Lower leg skin (tissue), 3 donors: ENCODE measurements at regions not wholly inside any gene's neighbourhood (a gene's known extent, or its start where the extent isn't known, plus 50 kb on each side); places are given as distances from the start of the nearest gene placed in this dataset.

ENCODE experiments used
- POLR2A ChIP-seq, 2 donors: fragments of 450-650 bp; IDR thresholded peaks; one replicate each; pipeline ENCODE4 v1.6.1; 2016 to 2017; ENCODE audit warnings: antibody characterized with exemption in 2 of 2, mild to moderate bottlenecking in 1 of 2, moderate library complexity in 1 of 2
- TF ChIP-seq, protein P1 (sequence below), 3 donors: fragments of 450-650 bp; IDR thresholded peaks; one replicate each; pipeline ENCODE4 v1.5.1; 2016; ENCODE audit warnings: antibody characterized with exemption in 3 of 3, mild to moderate bottlenecking in 3 of 3, moderate library complexity in 2 of 3

DNA sequence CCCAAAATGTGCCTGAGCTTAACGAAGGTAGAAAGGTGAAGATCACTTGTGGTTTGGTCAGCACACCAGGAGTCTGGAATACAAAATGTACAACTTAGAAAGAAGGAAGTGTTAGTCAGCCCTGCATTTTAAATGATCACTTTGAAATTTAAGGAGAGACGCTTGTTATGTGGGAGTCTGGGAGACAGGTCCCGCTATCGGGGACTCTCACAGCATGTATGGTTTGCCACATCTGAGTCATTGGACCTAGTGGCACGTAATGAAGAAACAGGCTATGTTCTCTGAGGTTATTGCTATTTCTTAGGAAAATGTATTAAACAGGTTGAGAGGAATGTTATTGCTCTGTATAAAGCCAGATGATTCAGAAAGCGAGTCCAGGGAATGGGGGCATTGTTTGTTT is 2362.5 kb upstream of the WWC1 start:
- TF ChIP-seq, protein P1, sequence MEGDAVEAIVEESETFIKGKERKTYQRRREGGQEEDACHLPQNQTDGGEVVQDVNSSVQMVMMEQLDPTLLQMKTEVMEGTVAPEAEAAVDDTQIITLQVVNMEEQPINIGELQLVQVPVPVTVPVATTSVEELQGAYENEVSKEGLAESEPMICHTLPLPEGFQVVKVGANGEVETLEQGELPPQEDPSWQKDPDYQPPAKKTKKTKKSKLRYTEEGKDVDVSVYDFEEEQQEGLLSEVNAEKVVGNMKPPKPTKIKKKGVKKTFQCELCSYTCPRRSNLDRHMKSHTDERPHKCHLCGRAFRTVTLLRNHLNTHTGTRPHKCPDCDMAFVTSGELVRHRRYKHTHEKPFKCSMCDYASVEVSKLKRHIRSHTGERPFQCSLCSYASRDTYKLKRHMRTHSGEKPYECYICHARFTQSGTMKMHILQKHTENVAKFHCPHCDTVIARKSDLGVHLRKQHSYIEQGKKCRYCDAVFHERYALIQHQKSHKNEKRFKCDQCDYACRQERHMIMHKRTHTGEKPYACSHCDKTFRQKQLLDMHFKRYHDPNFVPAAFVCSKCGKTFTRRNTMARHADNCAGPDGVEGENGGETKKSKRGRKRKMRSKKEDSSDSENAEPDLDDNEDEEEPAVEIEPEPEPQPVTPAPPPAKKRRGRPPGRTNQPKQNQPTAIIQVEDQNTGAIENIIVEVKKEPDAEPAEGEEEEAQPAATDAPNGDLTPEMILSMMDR (IDR thresholded peaks at IDR 0.05), result no peak
- no peak for TF ChIP-seq POLR2A (IDR thresholded peaks at IDR 0.05)
